GM23248 (cell line): ENCODE measurements at regions not wholly inside any gene's neighbourhood (a gene's known extent, or its start where the extent isn't known, plus 50 kb on each side); places are given as distances from the start of the nearest gene placed in this dataset.

Source experiments
- EZH2 ChIP-seq: fragments of 200-600 bp; sonication (generic); IDR thresholded peaks from 2 replicates; pipeline ENCODE4 v1.6.1; 2018; ENCODE audit warnings: antibody characterized with exemption, mild to moderate bottlenecking; ENCODE audit not compliant: insufficient read depth, poor library complexity, severe bottlenecking
- EZH2phosphoT487 ChIP-seq: fragments of 200-600 bp; sonication (generic); IDR thresholded peaks from 2 replicates; pipeline ENCODE4 v1.6.1; 2018; ENCODE audit warnings: antibody characterized with exemption, moderate library complexity, mild to moderate bottlenecking, low read depth; ENCODE audit not compliant: insufficient read depth

GRCh38 chr2:67613227-67613626, 216.1 kb downstream of the ETAA1 start:
- TF ChIP-seq EZH2phosphoT487 (no peak), EZH2 (no peak)
